GM13977 (cell line): ENCODE measurements at regions not wholly inside any gene's neighbourhood (a gene's known extent, or its start where the extent isn't known, plus 50 kb on each side); places are given as distances from the start of the nearest gene placed in this dataset.
"Not testable (repeated sequence)": the region's sequence is repeated elsewhere in the genome, so short reads cannot be mapped to it uniquely, and the experiment has no call there.

Experiments used
- DNase-seq: peaks from one replicate; pipeline ENCODE4 v3.0.0; 2012; ENCODE audit warnings: low spot score
- CTCF ChIP-seq: IDR thresholded peaks from 2 replicates; pipeline ENCODE4 v1.5.1; 2012; ENCODE audit warnings: mild to moderate bottlenecking, control low read depth; ENCODE audit not compliant: insufficient read depth; ENCODE audit errors: extremely low read depth, missing control alignments
- in situ Hi-C: fragments of 300-500 bp; cut with MboI; formaldehyde crosslinking; loops from one replicate; pipeline ENCODE4 v1.12.0; 2022; ENCODE audit warnings: low sequenced_read_pairs, low pct_unique_long_range_greater_than_20kb, mixed read lengths, inconsistent platforms; ENCODE audit not compliant: unreplicated experiment

- no peak for TF ChIP-seq CTCF
- no peak for DNase-seq
- in situ Hi-C loops = no loop called here
Measured at GRCh38 chr6:74268815-74269599, 573.0 kb downstream of the CD109 start.

GRCh38 chr6:74259981-74260380 lies 564.0 kb downstream of the CD109 start:
- no peak for DNase-seq
- TF ChIP-seq CTCF = no peak
- in situ Hi-C loops = no loop called here

DNA sequence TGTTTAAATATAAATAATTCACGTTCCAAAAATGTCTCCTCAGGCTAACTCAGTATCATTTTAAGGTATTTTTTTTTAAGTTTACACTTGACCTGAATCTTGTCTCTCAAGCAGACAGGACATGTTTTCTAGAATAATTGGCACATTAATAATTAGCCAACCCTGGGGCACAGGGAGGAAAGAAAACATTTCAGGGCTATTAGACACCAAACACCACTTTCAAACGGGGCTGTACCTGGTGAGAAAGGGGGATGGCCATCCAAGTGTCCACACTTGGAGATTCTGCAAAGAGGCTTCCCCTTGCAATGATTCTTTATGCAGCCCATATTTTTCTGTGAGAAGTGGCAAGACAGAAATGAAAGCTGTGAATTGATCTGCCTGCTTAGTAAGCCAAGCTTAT lies 560.8 kb downstream of the CD109 start:
- in situ Hi-C loops = no loop called here
- no peak for DNase-seq
- TF ChIP-seq CTCF = no peak

DNA sequence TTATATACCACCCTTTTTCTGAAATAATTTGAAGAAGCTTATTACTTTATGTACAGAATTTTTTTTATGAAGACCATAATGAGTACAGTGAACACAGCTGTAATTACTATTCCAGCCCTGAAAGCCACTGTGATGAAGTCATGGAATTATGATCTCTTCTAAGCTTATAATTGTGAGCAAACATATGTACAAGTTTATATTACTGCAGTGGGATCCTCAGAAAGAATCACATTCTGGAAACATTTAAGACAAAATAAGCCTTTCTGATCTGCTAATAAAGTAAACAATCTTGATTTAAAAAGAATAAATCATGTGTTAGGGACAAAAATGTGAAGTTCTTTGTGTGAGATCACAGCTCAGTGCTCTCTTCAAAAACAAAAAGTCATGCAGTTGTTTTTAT lies 560.4 kb downstream of the CD109 start:
- no peak for TF ChIP-seq CTCF
- no peak for DNase-seq
- in situ Hi-C loops = no loop called here

GRCh38 chr6:74255007-74255406 lies 559.0 kb downstream of the CD109 start:
- in situ Hi-C loops, DNase-seq: not testable (repeated sequence)

DNA sequence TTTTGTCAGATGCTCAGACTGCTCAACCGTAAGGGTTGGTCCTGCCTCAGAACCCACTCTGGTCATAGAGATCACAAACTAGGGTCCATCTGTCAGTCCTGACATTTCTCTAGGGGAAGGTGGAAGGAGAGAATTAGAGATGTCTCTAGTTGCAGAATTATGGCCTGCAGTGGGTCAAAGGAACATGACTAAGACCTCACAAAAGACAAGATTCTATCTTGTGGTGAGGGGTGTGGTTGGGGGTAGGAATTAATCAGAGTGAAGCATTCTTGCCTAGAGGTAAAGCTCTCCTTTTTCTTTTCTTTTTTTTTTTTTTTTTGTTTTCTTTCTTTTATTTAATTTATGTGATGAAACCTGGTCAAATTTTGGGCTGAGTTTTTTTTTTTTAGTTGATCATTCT lies 558.1 kb downstream of the CD109 start:
- in situ Hi-C loops, DNase-seq: not testable (repeated sequence)

GRCh38 chr6:74253261-74253660 lies 557.3 kb downstream of the CD109 start:
- TF ChIP-seq CTCF = no peak
- in situ Hi-C loops = no loop called here

More at GRCh38 chr6:74253261-74253660, 557.3 kb downstream of the CD109 start:
- no peak for DNase-seq
